ENCODE measurements at regions not wholly inside any gene's neighbourhood (a gene's known extent, or its start where the extent isn't known, plus 50 kb on each side); places are given as distances from the start of the nearest gene placed in this dataset.

- no peaks in the 10 kb centered on the region for H3K79me2 ChIP-seq (ENCODE audit: low read length)
- H3F3A ChIP-seq (ENCODE audit: insufficient read depth, low read length) = no peaks in the 10 kb centered on the region
- H3K4me1 ChIP-seq (ENCODE audit: low read length) = no peaks in the 10 kb centered on the region
- no peak for TF ChIP-seq CTCF (IDR thresholded peaks at IDR 0.05; ENCODE audit: low read length)
- no peak for TF ChIP-seq EZH2phosphoT487 (IDR thresholded peaks at IDR 0.05; ENCODE audit: low read length)
- TF ChIP-seq EZH2 (optimal IDR thresholded peaks at IDR 0.05; ENCODE audit: low read depth, low read length) = no peak
- H3K9me3 ChIP-seq (replicated peaks; ENCODE audit: insufficient read depth, low read length) = no peaks in the 10 kb centered on the region
- H3K36me3 ChIP-seq (replicated peaks; ENCODE audit: insufficient read depth, low read length) = no peaks in the 10 kb centered on the region
- H3K9ac ChIP-seq (ENCODE audit: low read length) = no peak overlapping the region
- no peak overlapping the region for H2AFZ ChIP-seq (ENCODE audit: low read length)
- no peak overlapping the region for H3K4me3 ChIP-seq (ENCODE audit: low read length)
- no peak for DNase-seq
- H4K20me1 ChIP-seq (ENCODE audit: insufficient read depth, low read length) = no peaks in the 10 kb centered on the region
- no peak overlapping the region for H3K4me2 ChIP-seq (ENCODE audit: low read depth, low read length)
- no peak overlapping the region for H3K27ac ChIP-seq (ENCODE audit: low read length)
- H3K9me2 ChIP-seq (replicated peaks; ENCODE audit: insufficient read depth, low read length) = no peaks in the 10 kb centered on the region
- H3K27me3 ChIP-seq (replicated peaks; ENCODE audit: insufficient read depth, low read length) = peaks cover 49% of the 10 kb centered on the region
Measured at GRCh38 chr20:50399555-50399916, 110.6 kb upstream of the PTPN1 start.

- Histone ChIP-seq H3K4me2 (ENCODE audit: low read depth, low read length) (no peak overlapping the region), H3K79me2 (ENCODE audit: low read length) (no peaks in the 10 kb centered on the region), H3K4me1 (ENCODE audit: low read length) (no peaks in the 10 kb centered on the region), H3K27ac (ENCODE audit: low read length) (no peak overlapping the region), H4K20me1 (ENCODE audit: insufficient read depth, low read length) (no peaks in the 10 kb centered on the region), H3K36me3 (replicated peaks; ENCODE audit: insufficient read depth, low read length) (no peaks in the 10 kb centered on the region), H3K27me3 (replicated peaks; ENCODE audit: insufficient read depth, low read length) (peaks cover 49% of the 10 kb centered on the region), H3F3A (ENCODE audit: insufficient read depth, low read length) (no peaks in the 10 kb centered on the region), H3K4me3 (ENCODE audit: low read length) (no peak overlapping the region), H3K9me3 (replicated peaks; ENCODE audit: insufficient read depth, low read length) (no peaks in the 10 kb centered on the region), H3K9ac (ENCODE audit: low read length) (no peak overlapping the region), H3K9me2 (replicated peaks; ENCODE audit: insufficient read depth, low read length) (no peaks in the 10 kb centered on the region), H2AFZ (ENCODE audit: low read length) (no peak overlapping the region)
- TF ChIP-seq EZH2 (optimal IDR thresholded peaks at IDR 0.05; ENCODE audit: low read depth, low read length) (no peak), EZH2phosphoT487 (IDR thresholded peaks at IDR 0.05; ENCODE audit: low read length) (no peak), CTCF (IDR thresholded peaks at IDR 0.05; ENCODE audit: low read length) (no peak)
- DNase-seq = no peak
Measured at GRCh38 chr20:50399917-50400704, 110.1 kb upstream of the PTPN1 start.

GRCh38 chr20:50400705-50401586, 109.2 kb upstream of the PTPN1 start:
- Histone ChIP-seq H3K4me1 (ENCODE audit: low read length) (no peaks in the 10 kb centered on the region), H3K27me3 (replicated peaks; ENCODE audit: insufficient read depth, low read length) (peaks cover 49% of the 10 kb centered on the region), H2AFZ (ENCODE audit: low read length) (no peak overlapping the region), H3K9me3 (replicated peaks; ENCODE audit: insufficient read depth, low read length) (no peaks in the 10 kb centered on the region), H3K27ac (ENCODE audit: low read length) (no peak overlapping the region), H3K4me2 (ENCODE audit: low read depth, low read length) (no peak overlapping the region), H3K36me3 (replicated peaks; ENCODE audit: insufficient read depth, low read length) (no peaks in the 10 kb centered on the region), H4K20me1 (ENCODE audit: insufficient read depth, low read length) (no peaks in the 10 kb centered on the region), H3F3A (ENCODE audit: insufficient read depth, low read length) (no peaks in the 10 kb centered on the region), H3K4me3 (ENCODE audit: low read length) (no peak overlapping the region), H3K79me2 (ENCODE audit: low read length) (no peaks in the 10 kb centered on the region), H3K9me2 (replicated peaks; ENCODE audit: insufficient read depth, low read length) (no peaks in the 10 kb centered on the region), H3K9ac (ENCODE audit: low read length) (no peak overlapping the region)
- TF ChIP-seq EZH2phosphoT487 (IDR thresholded peaks at IDR 0.05; ENCODE audit: low read length) (no peak), EZH2 (optimal IDR thresholded peaks at IDR 0.05; ENCODE audit: low read depth, low read length) (no peak), CTCF (IDR thresholded peaks at IDR 0.05; ENCODE audit: low read length) (no peak)
- DNase-seq = no peak
